ENCODE measurements at regions not wholly inside any gene's neighbourhood (a gene's known extent, or its start where the extent isn't known, plus 50 kb on each side); places are given as distances from the start of the nearest gene placed in this dataset.

GRCh38 chr2:83993873-83994632 lies 465.0 kb downstream of the SUCLG1 start:
- TF ChIP-seq CTCF (optimal IDR thresholded peaks at IDR 0.05 in 1 of 3, IDR thresholded peaks at IDR 0.05 in 1 of 3, conservative IDR thresholded peaks at IDR 0.05 in 1 of 3; ENCODE audit: extremely low read depth in 1 of 3, insufficient read depth in 2 of 3, low read length in 3 of 3) (no peak), EZH2 (IDR thresholded peaks at IDR 0.05; ENCODE audit: low read length) (no peak)
